ENCODE measurements at regions not wholly inside any gene's neighbourhood (a gene's known extent, or its start where the extent isn't known, plus 50 kb on each side); places are given as distances from the start of the nearest gene placed in this dataset.

DNA sequence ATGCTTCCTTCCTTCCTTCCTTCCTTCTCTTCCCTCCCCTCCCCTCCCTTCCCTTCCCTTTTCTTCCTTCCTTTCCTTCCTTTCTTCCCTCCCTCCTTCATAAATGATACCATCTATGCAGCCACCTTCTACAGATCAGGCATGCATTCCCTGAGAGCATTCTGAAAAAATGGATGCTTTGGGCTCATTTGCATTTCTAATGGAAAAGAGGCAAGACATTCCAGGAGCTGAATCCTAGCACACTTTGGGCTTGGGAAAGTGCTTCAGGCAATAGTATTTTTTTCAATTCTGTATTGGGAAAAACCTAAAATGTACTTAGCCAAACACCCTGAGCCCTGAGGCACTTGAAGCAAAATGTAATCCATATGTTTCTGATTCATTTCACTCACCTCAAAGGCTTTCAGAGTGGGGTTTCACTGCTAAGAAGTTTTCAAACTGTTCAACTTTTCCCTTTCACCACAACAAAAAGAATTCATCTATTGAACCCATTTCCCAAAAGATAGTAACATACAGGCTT is 220.1 kb upstream of the RORA start:
- Mint-ChIP-seq H3K27me3 (ENCODE audit: low read depth) (no peaks in the 10 kb centered on the region), H3K4me3 (no peak overlapping the region), H3K4me1 (ENCODE audit: low read depth) (no peaks in the 10 kb centered on the region), H3K27ac (no peak overlapping the region), H3K36me3 (ENCODE audit: insufficient read depth in 2 of 2) (no peaks in the 10 kb centered on the region), H3K9me3 (peaks cover 0 to 1% of the 10 kb centered on the region in 2 donors)
- no peak for ATAC-seq (replicated peaks in 1 of 2)
- no peak for DNase-seq

DNA sequence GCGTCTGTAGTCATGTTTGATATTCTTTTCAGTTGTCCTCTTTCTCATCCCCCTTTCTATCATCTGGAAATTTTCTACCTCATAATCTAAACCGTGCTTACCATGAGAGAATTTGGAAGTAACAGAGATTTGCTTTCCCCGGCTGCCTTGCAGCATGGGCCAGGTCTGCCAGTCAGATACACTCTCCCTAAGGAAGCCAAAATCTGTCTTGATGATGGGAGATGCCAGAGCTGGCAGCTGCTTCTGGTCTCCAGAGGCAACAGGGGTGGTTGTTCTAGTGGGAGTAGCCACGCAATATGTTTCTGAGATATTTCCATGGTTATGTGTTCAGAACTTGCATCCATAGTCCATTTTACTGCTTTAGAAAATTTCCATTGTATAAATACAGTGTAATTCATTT is 218.9 kb upstream of the RORA start:
- Mint-ChIP-seq H3K27ac (no peak overlapping the region), H3K4me3 (no peak overlapping the region), H3K4me1 (ENCODE audit: low read depth) (no peaks in the 10 kb centered on the region), H3K36me3 (ENCODE audit: insufficient read depth in 2 of 2) (no peaks in the 10 kb centered on the region), H3K9me3 (no peaks in the 10 kb centered on the region), H3K27me3 (ENCODE audit: low read depth) (no peaks in the 10 kb centered on the region)
- DNase-seq (no peak), ATAC-seq (replicated peaks in 1 of 2) (no peak)

DNA sequence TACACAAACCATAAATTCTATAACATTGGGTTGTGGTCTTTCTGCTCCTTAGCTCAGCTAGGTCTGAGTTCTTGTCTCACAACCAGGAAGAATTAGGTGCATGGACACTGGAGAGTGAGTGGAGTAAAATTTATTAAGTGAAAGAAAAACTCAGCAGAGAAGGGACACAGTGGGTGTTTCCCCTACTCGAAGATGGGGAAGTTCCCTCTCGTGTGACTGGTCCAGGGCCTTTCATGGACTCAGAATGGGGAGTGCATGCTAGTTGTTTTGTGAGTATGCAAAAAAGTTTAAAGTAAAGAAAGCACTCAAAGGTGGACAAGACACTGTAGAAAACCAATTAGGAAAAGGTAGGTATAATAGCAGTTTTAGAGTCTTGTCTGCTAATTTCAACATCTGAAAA is 215.5 kb upstream of the RORA start:
- H3K4me3 Mint-ChIP-seq = no peak overlapping the region
- no peaks in the 10 kb centered on the region for H3K4me1 Mint-ChIP-seq (ENCODE audit: low read depth)
- no peaks in the 10 kb centered on the region for H3K9me3 Mint-ChIP-seq
- no peaks in the 10 kb centered on the region for H3K36me3 Mint-ChIP-seq (ENCODE audit: insufficient read depth in 2 of 2)
- no peak for DNase-seq
- peaks cover 18% of the 10 kb centered on the region for H3K27me3 Mint-ChIP-seq (ENCODE audit: low read depth)
- H3K27ac Mint-ChIP-seq = no peak overlapping the region
- no peak for ATAC-seq (replicated peaks in 1 of 2)

DNA sequence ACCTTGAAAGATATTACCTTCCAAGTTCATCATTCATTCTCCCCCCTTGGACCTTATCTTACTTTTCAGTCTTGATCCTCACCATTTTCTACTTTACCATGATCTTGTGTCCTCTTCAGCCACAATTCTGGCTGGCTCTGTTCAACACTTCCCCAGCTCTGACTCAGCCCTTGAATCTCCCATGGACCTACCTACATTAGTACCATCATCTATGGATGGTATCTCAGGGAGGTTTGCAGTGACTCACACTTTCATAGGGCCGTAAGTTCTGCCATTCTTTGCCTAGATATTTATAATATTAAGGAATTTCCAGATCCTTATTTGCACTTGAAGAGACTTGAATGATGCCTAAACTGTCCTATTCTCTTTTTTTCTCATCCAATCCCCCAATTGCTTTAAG is 213.7 kb upstream of the RORA start:
- no peak for ATAC-seq (replicated peaks in 1 of 2)
- Mint-ChIP-seq H3K4me3 (no peak overlapping the region), H3K36me3 (ENCODE audit: insufficient read depth in 2 of 2) (no peaks in the 10 kb centered on the region), H3K27ac (no peak overlapping the region), H3K27me3 (ENCODE audit: low read depth) (peaks cover 30% of the 10 kb centered on the region), H3K4me1 (ENCODE audit: low read depth) (no peaks in the 10 kb centered on the region), H3K9me3 (no peaks in the 10 kb centered on the region)
- no peak for DNase-seq

DNA sequence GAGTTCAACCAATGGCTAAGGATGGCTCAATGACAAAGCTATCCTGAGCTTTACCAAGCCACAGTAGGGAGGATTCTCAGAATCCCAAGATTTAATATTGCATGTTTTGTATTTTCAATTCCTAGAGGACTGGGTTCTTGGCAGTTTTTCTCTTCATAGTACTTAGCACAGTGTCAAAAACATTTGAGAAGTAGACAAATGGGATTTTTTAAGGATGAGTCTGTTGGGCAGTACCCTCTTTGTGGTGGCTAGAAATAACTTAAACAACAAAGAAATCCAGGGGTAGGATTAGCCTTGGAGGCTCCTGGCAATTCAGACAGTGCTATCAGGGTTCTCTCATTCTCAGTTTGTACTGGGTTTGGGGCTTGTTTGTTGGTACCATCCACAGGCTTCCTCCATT is 212.8 kb upstream of the RORA start:
- ATAC-seq (replicated peaks in 1 of 2) = no peak
- Mint-ChIP-seq H3K4me3 (no peak overlapping the region), H3K9me3 (no peaks in the 10 kb centered on the region)

DNA sequence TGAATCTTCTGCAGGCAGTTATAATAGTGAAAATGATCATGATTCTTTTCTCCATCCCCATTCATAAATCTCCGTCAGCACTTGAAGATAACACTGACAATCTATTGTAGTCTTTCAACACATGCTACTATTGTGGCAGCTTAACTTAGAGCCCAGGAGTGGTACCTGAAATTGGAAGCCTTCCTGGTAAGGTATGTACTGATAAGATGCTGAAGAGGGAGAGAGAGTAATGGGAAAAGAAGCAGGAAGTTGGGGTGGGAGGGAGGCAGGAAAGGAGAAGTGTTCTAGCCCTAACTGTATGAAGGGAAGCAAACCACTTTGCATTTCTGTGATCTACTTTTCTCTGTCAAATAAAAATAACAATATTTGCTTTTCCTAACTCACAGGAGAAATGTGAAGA is 197.4 kb upstream of the RORA start:
- H3K4me3 Mint-ChIP-seq = no peak overlapping the region

More for the DNA sequence above, 212.8 kb upstream of the RORA start:
- DNase-seq = no peak
- Mint-ChIP-seq H3K27me3 (ENCODE audit: low read depth) (peaks cover 30% of the 10 kb centered on the region), H3K4me1 (ENCODE audit: low read depth) (no peaks in the 10 kb centered on the region), H3K27ac (no peak overlapping the region), H3K36me3 (ENCODE audit: insufficient read depth in 2 of 2) (no peaks in the 10 kb centered on the region)

DNA sequence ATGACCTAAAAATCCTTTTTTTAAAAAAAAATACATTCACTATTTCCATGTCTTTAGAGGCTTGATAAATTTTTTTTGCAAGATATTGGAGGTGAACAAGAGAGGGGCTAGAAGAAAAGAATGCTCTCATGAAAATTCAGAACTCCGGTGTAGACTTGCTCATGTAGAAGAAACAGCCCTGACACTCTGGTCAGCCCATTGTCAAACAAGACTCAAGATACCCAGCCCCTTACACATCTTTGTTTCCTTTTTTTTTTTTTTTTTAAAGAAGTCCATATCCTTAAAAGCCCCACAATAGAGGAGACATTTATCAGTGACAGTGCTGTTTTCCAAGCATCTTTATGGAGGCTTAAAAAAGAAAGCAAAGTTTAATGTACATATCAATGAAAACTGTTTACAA is 196.8 kb upstream of the RORA start:
- Mint-ChIP-seq H3K9me3 (no peaks in the 10 kb centered on the region), H3K36me3 (ENCODE audit: insufficient read depth in 2 of 2) (no peaks in the 10 kb centered on the region), H3K27ac (no peak overlapping the region), H3K4me3 (no peak overlapping the region), H3K4me1 (ENCODE audit: low read depth) (no peaks in the 10 kb centered on the region), H3K27me3 (ENCODE audit: low read depth) (peaks cover 33% of the 10 kb centered on the region)
- DNase-seq (no peak), ATAC-seq (replicated peaks in 1 of 2) (no peak)

More for the DNA sequence above, 197.4 kb upstream of the RORA start:
- ATAC-seq (replicated peaks in 1 of 2) = no peak
- no peak for DNase-seq
- no peak overlapping the region for H3K27ac Mint-ChIP-seq
- no peaks in the 10 kb centered on the region for H3K36me3 Mint-ChIP-seq (ENCODE audit: insufficient read depth in 2 of 2)
- no peaks in the 10 kb centered on the region for H3K9me3 Mint-ChIP-seq
- H3K27me3 Mint-ChIP-seq (ENCODE audit: low read depth) = peaks cover 29% of the 10 kb centered on the region
- no peaks in the 10 kb centered on the region for H3K4me1 Mint-ChIP-seq (ENCODE audit: low read depth)

DNA sequence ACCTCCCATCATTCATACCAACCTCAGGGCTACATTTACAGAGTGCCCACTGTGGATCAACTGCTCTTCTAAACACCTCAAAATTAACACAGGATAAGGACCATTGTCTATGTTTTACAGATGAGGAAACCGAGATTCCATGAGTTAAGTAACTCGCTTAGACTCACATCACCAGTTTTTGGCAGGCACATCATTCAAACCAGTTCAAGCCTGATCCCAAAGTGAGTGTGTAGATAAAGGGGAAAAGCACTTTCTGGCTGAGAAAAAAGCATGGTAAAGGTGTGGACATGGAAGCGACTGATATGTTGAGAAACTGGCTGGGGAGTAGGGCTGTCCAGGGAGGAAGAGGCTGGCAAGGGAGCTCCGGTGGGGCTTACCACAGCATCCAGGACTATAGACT is 193.7 kb upstream of the RORA start:
- Mint-ChIP-seq H3K4me1 (ENCODE audit: low read depth) (no peaks in the 10 kb centered on the region), H3K27ac (no peak overlapping the region), H3K27me3 (ENCODE audit: low read depth) (peaks cover 44% of the 10 kb centered on the region), H3K4me3 (no peak overlapping the region), H3K36me3 (ENCODE audit: insufficient read depth in 2 of 2) (no peaks in the 10 kb centered on the region), H3K9me3 (no peaks in the 10 kb centered on the region)
- ATAC-seq (replicated peaks in 1 of 2) (no peak), DNase-seq (no peak)

DNA sequence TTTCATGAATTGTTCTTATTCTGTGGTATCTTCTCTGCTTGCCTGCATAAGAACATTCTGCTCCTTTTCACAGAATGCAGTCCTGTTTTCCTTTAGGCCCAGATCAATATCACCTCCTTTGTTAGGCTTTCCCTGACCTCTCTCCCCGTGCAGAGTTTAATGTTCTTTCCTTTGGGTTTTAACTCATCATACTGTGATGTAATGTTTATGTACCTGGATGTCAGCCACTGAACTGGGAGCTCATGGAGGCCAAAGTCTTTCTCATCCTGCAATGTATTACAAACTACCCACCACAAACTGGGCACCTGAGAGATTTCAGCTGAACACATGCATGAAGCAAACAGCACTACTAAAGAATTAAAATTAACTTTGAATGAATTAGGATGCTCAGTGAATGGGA is 192.8 kb upstream of the RORA start:
- ATAC-seq (replicated peaks in 1 of 2) (no peak), DNase-seq (no peak)
- H3K4me3 Mint-ChIP-seq = no peak overlapping the region
- no peaks in the 10 kb centered on the region for H3K9me3 Mint-ChIP-seq
- H3K27me3 Mint-ChIP-seq (ENCODE audit: low read depth) = peaks cover 45% of the 10 kb centered on the region
- no peak overlapping the region for H3K27ac Mint-ChIP-seq
- no peaks in the 10 kb centered on the region for H3K4me1 Mint-ChIP-seq (ENCODE audit: low read depth)
- H3K36me3 Mint-ChIP-seq (ENCODE audit: insufficient read depth in 2 of 2) = no peaks in the 10 kb centered on the region

DNA sequence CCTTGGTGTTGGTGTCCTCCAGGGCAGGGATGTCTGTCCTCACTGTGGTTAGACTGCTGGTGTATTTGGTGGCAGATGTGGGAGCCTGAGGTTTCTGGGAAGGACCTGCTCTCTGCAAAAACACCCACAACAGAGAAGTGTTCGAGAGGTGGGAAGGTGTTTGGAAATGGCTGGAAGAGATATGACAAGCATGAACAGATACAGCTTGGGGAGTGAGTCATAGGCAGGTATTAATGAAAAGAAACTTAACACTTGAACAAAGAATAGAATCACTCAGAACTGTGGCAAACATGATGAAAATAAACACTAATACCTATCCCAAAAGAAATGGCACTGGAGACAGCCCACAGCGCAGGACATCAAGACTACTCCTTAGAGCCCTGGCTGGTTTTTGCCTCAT is 192.4 kb upstream of the RORA start:
- no peaks in the 10 kb centered on the region for H3K9me3 Mint-ChIP-seq
- H3K4me1 Mint-ChIP-seq (ENCODE audit: low read depth) = no peaks in the 10 kb centered on the region
- DNase-seq (no peak), ATAC-seq (replicated peaks in 1 of 2) (no peak)
- H3K27me3 Mint-ChIP-seq (ENCODE audit: low read depth) = peaks cover 40% of the 10 kb centered on the region
- no peak overlapping the region for H3K27ac Mint-ChIP-seq
- H3K36me3 Mint-ChIP-seq (ENCODE audit: insufficient read depth in 2 of 2) = no peaks in the 10 kb centered on the region
- no peak overlapping the region for H3K4me3 Mint-ChIP-seq

DNA sequence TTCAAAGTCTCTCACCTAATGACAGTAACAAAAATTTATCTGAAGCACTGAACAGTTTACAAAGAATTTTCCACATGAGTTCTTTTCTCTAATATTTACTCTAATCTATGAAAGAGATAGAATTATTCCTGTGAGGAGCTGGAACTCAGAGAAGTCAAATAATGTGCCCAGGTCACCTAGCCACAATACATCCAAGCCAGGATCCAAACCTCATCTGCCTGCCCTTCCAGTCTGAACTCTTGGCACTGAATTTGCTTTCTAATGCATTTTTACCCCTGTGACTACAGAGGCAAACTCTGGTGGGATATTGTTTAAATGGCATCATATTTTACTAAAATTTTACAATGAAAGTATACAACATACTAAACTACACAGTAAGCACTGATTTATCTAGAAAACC is 191.4 kb upstream of the RORA start:
- ATAC-seq (replicated peaks in 1 of 2) (no peak), DNase-seq (no peak)
- no peaks in the 10 kb centered on the region for H3K4me1 Mint-ChIP-seq (ENCODE audit: low read depth)
- H3K9me3 Mint-ChIP-seq = no peaks in the 10 kb centered on the region
- no peak overlapping the region for H3K27ac Mint-ChIP-seq
- H3K36me3 Mint-ChIP-seq (ENCODE audit: insufficient read depth in 2 of 2) = no peaks in the 10 kb centered on the region
- no peak overlapping the region for H3K4me3 Mint-ChIP-seq
- H3K27me3 Mint-ChIP-seq (ENCODE audit: low read depth) = peaks cover 36% of the 10 kb centered on the region

DNA sequence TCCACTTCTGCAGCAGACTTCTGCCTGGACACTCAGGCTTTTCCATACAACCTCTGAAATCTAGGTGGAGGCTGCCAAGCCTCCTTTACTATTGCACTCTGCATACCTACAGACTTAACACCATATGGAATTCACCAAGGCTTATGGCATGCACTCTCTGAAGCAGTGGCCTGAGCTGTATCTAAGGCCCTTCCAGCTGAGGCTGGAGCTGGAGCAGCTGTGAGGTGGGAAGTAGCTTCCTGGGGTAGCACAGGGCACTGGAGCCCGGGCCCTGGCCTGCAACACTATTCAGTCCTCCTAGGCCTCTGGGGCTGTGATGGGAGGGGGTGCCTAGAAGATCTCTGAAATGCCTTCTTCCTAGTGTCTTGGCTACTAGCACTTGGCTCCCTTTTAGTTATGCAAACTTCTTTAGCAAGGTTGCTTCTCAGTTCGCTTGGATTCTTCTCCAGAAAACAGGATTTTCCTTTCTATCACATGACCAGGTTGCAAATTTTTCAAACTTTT is 186.6 kb upstream of the RORA start:
- H3K4me3 Mint-ChIP-seq = no peak overlapping the region
- H3K9me3 Mint-ChIP-seq = no peaks in the 10 kb centered on the region
- peaks cover 32% of the 10 kb centered on the region for H3K27me3 Mint-ChIP-seq (ENCODE audit: low read depth)
- no peak overlapping the region for H3K27ac Mint-ChIP-seq
- no peaks in the 10 kb centered on the region for H3K4me1 Mint-ChIP-seq (ENCODE audit: low read depth)
- H3K36me3 Mint-ChIP-seq (ENCODE audit: insufficient read depth in 2 of 2) = no peaks in the 10 kb centered on the region
- DNase-seq (no peak), ATAC-seq (replicated peaks in 1 of 2) (no peak)

DNA sequence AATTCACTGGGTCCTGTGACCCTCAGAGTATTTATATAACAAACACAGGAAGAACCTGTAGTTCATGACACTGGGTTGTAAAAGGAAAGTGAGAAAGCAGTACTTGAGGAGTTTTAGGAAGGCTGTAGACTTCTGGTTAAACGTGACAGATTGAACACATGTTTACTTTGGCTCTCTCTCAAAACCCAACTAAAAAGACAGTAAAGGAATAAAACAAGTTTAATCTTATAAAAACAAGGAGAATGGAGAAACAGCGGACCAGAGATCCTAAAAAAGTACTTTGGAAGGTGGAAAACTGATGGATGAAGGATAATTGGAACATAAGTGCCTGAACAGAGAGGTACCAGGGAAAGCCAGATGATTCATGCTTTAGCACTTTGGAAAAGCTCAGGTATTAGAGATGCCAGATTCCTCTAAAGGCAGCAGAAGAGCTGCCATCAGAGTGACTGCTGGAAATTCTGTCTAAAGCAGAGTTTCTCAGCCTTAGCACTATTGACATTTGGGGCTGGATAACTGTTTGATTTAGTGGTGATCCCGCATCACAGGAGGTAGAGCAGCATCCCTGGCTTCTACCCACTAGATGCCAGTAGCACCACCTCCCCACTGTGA is 182.9 kb upstream of the RORA start:
- H3K4me3 Mint-ChIP-seq = no peak overlapping the region
- H3K36me3 Mint-ChIP-seq (ENCODE audit: insufficient read depth in 2 of 2) = no peaks in the 10 kb centered on the region
- no peak for ATAC-seq (replicated peaks in 1 of 2)
- no peak overlapping the region for H3K27ac Mint-ChIP-seq
- no peak for DNase-seq
- peaks cover 34% of the 10 kb centered on the region for H3K27me3 Mint-ChIP-seq (ENCODE audit: low read depth)
- H3K4me1 Mint-ChIP-seq (ENCODE audit: low read depth) = no peaks in the 10 kb centered on the region
- H3K9me3 Mint-ChIP-seq = no peaks in the 10 kb centered on the region

DNA sequence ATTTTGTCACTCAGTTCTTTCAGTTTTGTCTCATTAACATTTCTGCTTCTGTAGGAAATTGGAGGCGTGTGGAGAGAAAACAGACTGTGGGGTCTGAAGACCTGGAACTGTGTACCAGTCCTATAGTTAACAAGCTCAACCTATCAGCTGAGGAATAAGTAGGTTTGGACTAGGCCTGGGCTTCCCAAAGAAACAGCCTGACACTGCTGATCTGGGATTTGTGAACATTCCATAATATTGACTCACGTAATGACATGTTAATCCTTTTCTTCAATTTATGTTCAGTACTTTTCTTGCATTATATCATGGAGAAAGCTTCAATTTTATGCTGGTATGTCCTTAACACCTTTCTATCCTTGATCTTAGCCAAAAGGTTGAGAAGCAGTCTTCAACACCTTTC is 181.6 kb upstream of the RORA start:
- Mint-ChIP-seq H3K36me3 (ENCODE audit: insufficient read depth in 2 of 2) (no peaks in the 10 kb centered on the region), H3K9me3 (no peaks in the 10 kb centered on the region), H3K4me3 (no peak overlapping the region), H3K27me3 (ENCODE audit: low read depth) (peaks cover 34% of the 10 kb centered on the region), H3K27ac (no peak overlapping the region), H3K4me1 (ENCODE audit: low read depth) (no peaks in the 10 kb centered on the region)
- ATAC-seq (replicated peaks in 1 of 2) (no peak), DNase-seq (no peak)
